ENCODE measurements at regions not wholly inside any gene's neighbourhood (a gene's known extent, or its start where the extent isn't known, plus 50 kb on each side); places are given as distances from the start of the nearest gene placed in this dataset.

DNA sequence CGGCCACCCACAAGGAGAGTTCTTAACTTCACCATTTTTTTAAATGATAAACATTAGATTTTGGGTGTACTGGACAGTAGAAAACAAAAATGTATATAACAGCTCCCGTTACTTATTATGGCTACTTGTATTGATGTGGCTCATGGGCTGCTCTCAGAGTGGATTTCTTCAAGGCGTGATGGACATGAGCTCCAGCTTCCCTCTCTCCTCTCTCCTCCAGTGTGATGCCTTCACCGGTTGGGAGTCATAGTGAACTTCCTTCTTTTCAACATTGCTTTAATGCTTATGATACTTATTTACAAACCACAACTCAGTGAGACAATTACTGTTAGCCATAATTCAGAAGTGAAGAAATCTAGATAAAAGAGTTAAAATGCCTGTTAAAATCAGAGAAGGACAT is 515.2 kb downstream of the RNF144A start:
- Histone ChIP-seq H3T11ph (ENCODE audit: low read length) (no peak overlapping the region), H3K56ac (ENCODE audit: insufficient read length, low read depth, low read length) (no peak overlapping the region), H4K91ac (ENCODE audit: insufficient read length, low read depth, low read length) (no peak overlapping the region), H3K79me1 (ENCODE audit: insufficient read depth, low read depth, low read length, poor library complexity, severe bottlenecking) (no peaks in the 10 kb centered on the region), H4K20me1 (ENCODE audit: control insufficient read depth, insufficient read depth, insufficient read length) (peaks cover 3% of the 10 kb centered on the region), H3K14ac (ENCODE audit: insufficient read depth, low read length) (no peak overlapping the region), H3K18ac (ENCODE audit: insufficient read length, low read depth, low read length) (no peak overlapping the region), H3K27me3 (ENCODE audit: insufficient read depth, low read length) (no peaks in the 10 kb centered on the region), H3K23me2 (ENCODE audit: insufficient read length, low read depth, low read length, poor library complexity, severe bottlenecking) (no peaks in the 10 kb centered on the region), H3K27ac (ENCODE audit: insufficient read length, low read depth, low read length) (no peak overlapping the region), H2AK5ac (ENCODE audit: insufficient read length, low read length) (no peak overlapping the region), H3K23ac (ENCODE audit: insufficient read length, low read depth, low read length) (no peak overlapping the region), H3K4me2 (ENCODE audit: insufficient read depth, insufficient read length, low read length) (no peak overlapping the region), H3K9me3 (ENCODE audit: control insufficient read depth, low read depth, low read length) (no peaks in the 10 kb centered on the region), H2AFZ (ENCODE audit: low read length) (no peak overlapping the region), H2BK120ac (ENCODE audit: low read depth, low read length, poor library complexity, severe bottlenecking) (no peak overlapping the region), H3K9ac (ENCODE audit: extremely low read depth, insufficient read length, low read length) (no peak overlapping the region), H2BK20ac (ENCODE audit: low read depth, low read length, poor library complexity, severe bottlenecking) (no peak overlapping the region), H2BK15ac (ENCODE audit: low read depth, low read length) (no peak overlapping the region), H4K8ac (replicated peaks; ENCODE audit: insufficient read length, low read depth, low read length) (no peak overlapping the region), H4K5ac (ENCODE audit: insufficient read length, low read depth, low read length) (no peak overlapping the region), H2BK12ac (ENCODE audit: insufficient read length, low read depth, low read length) (no peak overlapping the region), H3K79me2 (ENCODE audit: insufficient read depth, low read length) (no peaks in the 10 kb centered on the region), H2BK5ac (ENCODE audit: insufficient read length, low read length) (no peak overlapping the region), H3K4me1 (ENCODE audit: insufficient read depth, low read length) (peaks cover 9% of the 10 kb centered on the region; the same call in 1 of the 2 replicates), H3K4ac (ENCODE audit: low read depth, low read length) (no peak overlapping the region)
- TF ChIP-seq, protein P1, sequence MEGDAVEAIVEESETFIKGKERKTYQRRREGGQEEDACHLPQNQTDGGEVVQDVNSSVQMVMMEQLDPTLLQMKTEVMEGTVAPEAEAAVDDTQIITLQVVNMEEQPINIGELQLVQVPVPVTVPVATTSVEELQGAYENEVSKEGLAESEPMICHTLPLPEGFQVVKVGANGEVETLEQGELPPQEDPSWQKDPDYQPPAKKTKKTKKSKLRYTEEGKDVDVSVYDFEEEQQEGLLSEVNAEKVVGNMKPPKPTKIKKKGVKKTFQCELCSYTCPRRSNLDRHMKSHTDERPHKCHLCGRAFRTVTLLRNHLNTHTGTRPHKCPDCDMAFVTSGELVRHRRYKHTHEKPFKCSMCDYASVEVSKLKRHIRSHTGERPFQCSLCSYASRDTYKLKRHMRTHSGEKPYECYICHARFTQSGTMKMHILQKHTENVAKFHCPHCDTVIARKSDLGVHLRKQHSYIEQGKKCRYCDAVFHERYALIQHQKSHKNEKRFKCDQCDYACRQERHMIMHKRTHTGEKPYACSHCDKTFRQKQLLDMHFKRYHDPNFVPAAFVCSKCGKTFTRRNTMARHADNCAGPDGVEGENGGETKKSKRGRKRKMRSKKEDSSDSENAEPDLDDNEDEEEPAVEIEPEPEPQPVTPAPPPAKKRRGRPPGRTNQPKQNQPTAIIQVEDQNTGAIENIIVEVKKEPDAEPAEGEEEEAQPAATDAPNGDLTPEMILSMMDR (conservative IDR thresholded peaks at IDR 0.05) = no peak
- no peak for DNase-seq
- Mint-ChIP-seq H3K36me3 (ENCODE audit: insufficient read depth in 1 of 3, low read depth in 3 of 3) (peaks cover 12 to 34% (median 14%) of the 10 kb centered on the region in 3 experiments), H3K27ac (no peak overlapping the region), H3K4me1 (peaks cover 20 to 38% of the 10 kb centered on the region in 2 experiments), H3K27me3 (ENCODE audit: low read depth) (peaks cover 13% of the 10 kb centered on the region), H3K9me3 (peaks cover 13 to 28% of the 10 kb centered on the region in 2 experiments), H3K4me3 (no peak overlapping the region)
- WGBS (ENCODE audit: extremely low coverage, insufficient read length, low lambda C conversion rate) = no CpG with 5 or more reads among the region's 4 CpGs

All from H9 (cell line).